HG02885 (cell line): ENCODE measurements at regions not wholly inside any gene's neighbourhood (a gene's known extent, or its start where the extent isn't known, plus 50 kb on each side); places are given as distances from the start of the nearest gene placed in this dataset.
A peak's percentile ranks its signal among the peaks of the same experiment; 100 is the strongest.

Experiments used
- ATAC-seq: cut with Tn5 transposase; IDR thresholded peaks from one replicate; pipeline ENCODE4 v1.9.1; 2021; ENCODE audit warnings: mild to moderate bottlenecking; ENCODE audit not compliant: unreplicated experiment, poor library complexity

DNA sequence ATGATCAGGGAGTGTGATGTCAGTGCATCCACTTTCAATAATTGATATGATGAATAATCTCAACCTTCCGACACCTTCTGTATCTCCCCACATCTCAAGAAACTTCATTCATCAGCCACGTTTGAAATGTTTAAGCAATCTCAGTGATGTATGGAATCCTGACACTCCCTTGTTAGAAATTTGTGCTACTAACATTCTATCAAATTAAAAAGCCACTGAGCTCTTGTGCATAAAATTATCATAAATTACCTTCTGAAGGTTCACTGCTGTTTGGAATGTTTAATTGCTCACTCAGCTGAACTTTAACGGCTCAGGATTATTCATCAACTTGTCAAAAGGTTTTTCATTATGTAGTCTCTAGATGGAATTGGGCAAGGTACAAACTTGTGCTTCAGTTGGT lies 108.4 kb upstream of the DPH6 start:
- ATAC-seq = no peak

GRCh38 chr15:35657679-35658311 lies 111.8 kb upstream of the DPH6 start:
- no peak for ATAC-seq

GRCh38 chr15:35663956-35664355 lies 118.0 kb upstream of the DPH6 start:
- ATAC-seq = no peak

DNA sequence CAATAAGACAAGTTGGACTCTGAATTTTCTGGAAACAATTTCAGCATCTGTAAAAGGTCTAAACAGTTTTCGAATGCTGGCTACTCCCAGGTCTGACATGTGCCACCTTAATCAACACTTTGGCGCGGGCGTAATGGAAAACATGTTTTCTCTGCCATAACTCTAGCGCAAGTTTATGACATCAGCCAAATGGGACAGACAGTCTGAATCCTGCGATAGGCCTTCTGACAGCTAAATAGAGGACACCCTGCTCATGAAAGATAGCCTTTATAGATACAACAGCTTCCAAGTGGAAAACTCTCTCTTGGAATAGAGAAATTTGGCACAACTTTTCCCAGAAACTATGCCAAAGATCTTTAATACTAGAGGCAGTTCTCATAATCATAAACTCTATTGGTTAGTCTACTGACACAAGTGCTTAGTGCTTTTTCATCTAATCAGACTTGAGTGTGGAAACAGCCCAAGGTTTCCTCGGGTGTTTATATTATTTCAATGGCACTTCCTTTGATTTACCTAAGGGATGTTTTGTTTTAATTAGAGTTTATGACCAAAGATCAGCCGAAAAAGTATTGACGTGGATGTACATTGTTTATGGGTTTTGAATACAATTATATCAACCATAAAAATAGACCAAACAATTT lies 120.1 kb upstream of the DPH6 start:
- no peak for ATAC-seq

- no peak for ATAC-seq
Observed at GRCh38 chr15:35667908-35668307, 121.9 kb upstream of the DPH6 start.

GRCh38 chr15:35669021-35669420 lies 123.1 kb upstream of the DPH6 start:
- no peak for ATAC-seq

GRCh38 chr15:35669432-35670045 lies 123.6 kb upstream of the DPH6 start:
- no peak for ATAC-seq

GRCh38 chr15:35671197-35671596 lies 125.2 kb upstream of the DPH6 start:
- no peak for ATAC-seq

DNA sequence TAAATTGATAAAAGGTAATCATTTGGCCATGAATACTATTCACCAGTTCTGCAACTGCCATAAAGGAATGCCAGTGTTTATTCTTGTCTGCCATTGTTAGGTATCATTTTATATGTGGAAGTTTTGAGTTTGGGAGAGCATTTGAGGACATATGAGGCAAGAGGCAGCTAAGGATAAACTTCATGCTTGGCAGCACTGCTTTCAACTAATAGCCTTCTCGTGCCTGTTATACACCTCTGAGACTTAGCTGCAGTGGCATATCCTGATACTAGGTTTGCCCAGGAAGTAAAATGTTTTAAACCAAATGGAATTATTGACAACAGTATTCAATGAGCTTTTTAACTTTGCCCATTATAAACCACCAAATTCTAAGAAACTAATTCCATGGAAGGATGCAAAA lies 126.0 kb upstream of the DPH6 start:
- no peak for ATAC-seq

DNA sequence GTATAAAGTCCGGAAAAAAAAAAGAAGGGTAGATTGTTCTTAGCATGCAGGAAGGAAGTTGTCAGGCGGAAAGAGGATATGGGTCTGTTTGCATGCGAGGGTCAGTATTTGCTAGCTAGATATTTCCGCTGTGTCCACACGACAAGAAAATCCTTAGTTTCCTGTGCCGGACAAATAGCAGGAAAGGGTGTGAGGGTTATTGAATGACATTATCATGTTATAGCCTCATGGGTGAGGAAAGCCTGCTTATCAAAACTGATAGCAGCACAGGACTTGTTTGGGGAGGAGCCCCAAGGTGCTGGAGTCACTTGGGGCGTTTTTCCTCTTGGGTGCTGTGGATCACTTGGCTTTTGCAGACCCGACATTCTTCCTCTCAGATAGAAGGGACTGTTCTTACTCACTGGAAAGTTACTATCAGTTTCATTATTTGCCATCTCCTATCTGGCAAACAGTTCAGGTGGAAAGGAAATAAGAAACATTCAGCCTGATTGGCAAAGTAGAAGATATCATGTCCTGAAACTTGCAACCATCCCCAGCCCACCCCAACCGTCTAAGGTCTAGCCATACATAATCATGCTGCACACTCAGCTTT lies 127.2 kb upstream of the DPH6 start:
- peak; percentile 62 for ATAC-seq

DNA sequence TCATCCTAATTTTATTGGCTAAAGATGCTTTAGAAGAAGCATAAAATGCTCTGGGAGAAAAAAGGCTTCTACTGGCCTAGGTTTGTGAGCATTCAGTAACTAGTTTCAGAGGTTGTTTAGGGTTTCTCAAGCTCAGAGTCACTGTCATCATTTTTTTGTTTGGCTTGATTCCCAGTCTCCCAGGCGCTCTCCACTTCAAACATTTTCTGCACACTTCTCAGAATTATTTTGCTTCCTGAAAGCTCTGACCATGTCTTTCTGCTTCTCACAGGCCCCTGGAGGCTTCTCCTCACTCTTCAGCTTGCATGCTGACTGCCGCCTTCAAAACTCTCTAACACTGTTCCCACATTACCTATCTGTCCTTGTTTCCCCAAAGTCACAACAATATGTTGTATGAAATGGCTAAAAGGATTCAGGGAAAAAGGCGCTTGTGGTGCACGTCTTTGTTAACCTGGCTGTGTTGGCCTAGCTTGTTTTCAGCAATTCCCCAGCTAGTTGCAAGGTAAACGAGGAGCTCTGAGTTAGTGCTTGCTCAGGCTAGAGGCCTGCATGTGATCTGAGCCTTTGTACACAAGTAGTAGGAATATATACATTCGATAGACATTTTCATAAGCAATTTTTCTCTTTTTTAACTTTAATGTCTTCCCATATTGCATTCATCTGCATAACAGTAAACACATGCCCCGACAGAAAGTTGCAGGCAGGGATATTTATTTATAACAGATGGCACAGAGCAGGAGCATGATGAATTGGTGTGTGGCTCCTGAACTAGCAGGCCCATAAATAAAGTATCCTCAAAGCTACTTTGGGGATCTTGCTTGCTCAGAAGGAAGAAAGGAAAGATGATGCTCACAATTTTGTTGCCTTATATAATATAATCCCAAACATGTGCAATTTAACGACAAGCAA lies 129.2 kb upstream of the DPH6 start:
- no peak for ATAC-seq

- ATAC-seq = no peak
Observed at GRCh38 chr15:35678774-35679173, 132.8 kb upstream of the DPH6 start.

DNA sequence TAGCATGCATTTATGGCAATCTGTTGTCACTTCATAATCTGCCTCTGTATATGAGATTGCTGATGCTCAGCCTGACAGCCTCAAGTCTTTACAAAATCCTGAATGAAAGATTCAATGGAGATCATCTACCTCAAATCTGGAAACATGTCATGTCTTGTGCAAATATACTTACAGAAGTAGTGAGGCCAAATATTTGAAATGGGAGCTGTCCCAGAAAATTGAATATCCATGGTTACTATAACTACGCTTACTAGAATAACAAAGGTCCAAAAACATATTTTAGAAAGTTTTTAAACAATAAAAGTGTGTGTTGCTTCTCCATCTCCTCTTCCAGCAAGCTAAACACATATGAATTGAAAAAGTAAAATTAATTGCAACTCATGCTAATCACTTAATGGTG lies 133.2 kb upstream of the DPH6 start:
- ATAC-seq = no peak

DNA sequence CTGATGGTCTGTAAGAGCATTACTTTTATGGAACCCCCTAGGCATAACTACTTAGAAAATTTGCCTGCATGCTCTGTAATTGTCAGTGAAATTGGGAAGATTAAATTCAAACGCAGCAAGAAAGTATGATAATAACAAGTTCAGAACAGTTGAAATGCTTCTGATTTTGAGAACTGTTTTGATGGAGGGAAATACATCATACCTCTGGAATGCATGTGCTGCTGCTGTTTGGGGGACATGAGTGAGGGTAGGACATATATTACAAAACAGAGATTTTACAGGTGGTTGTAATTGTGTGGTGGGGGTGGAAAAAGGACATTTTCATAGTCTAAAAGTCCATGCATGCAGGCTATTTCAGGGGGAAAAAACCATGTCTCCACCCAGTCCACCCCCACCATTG lies 135.0 kb upstream of the DPH6 start:
- no peak for ATAC-seq

DNA sequence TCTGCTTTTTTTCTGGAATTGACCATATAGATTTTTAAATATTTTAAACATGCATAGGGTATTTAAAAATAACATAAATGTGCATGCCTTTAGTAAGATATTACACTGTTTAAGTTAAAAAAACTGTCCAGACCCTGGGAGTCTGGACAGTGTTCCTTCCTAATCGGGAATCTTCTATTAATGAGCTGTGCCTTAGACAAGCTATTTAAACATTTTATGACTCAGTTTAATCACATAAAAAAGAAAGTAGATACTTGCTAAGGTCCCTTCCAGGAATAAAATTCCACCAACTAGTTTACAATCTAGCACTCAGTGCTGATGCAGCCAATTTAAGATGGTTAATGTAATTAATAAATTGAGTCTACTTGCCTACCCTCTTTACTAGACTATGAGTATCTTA lies 140.4 kb upstream of the DPH6 start:
- no peak for ATAC-seq

DNA sequence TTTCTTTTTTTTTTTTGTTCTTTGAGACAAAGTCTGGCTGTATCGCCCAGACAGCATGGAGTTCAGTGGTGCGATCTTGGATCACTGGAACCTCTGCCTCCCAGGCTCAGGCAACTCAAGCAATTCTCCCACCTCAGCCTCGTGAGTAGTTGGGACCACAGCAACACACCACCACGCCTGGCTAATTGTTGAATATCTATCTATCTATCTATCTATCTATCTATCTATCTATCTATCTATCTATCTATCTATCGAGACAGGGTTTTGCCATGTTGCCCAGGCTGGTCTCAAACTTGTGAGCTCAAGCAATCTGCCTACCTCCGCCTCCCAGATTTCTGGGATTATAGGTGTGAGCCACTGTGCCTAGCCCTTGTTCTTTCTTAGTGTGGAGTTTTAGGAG lies 143.3 kb upstream of the DPH6 start:
- no peak for ATAC-seq

DNA sequence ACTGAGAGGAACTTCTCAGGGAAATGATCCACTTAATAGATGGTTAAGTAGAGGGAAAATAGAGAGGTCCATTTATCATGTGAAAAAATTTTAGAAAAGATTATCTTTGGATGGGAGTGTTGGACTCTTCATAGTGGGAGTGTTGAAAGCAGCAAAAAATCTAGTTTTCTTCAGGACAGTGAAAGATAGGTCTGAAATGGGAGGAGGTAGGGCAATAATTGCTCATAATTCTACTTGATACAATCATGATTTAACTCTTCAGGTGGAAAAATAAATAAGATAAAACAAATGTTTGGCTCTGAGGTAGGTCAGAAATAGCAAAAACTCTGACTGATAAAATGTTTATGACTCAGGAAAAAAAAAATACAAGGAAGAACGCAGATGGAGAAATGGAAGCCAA lies 144.1 kb upstream of the DPH6 start:
- no peak for ATAC-seq

- no peak for ATAC-seq
Observed at GRCh38 chr15:35690698-35691116, 144.7 kb upstream of the DPH6 start.

GRCh38 chr15:35691173-35691761 lies 145.3 kb upstream of the DPH6 start:
- no peak for ATAC-seq
